A549 (cell line): ENCODE measurements at regions not wholly inside any gene's neighbourhood (a gene's known extent, or its start where the extent isn't known, plus 50 kb on each side); places are given as distances from the start of the nearest gene placed in this dataset.

Source experiments
- CTCF ChIP-seq: fragments of >200 bp; sonication (Bioruptor Twin); formaldehyde crosslinking; IDR thresholded peaks from 3 replicates; pipeline ENCODE4 v1.5.1; 2016
- POLR2A ChIP-seq: IDR thresholded peaks from 2 replicates; pipeline ENCODE4 v1.6.1; 2012; ENCODE audit warnings: mild to moderate bottlenecking, low read length
- RFX5 ChIP-seq: fragments of 450-650 bp; IDR thresholded peaks from 2 replicates; pipeline ENCODE4 v1.7.1; 2014; ENCODE audit warnings: antibody characterized with exemption, mild to moderate bottlenecking, moderate library complexity

GRCh38 chr3:182671942-182672341, 121.4 kb upstream of the ATP11B start:
- TF ChIP-seq CTCF (no peak), POLR2A (no peak), RFX5 (no peak)
